KMS-11 (cell line): ENCODE measurements at regions not wholly inside any gene's neighbourhood (a gene's known extent, or its start where the extent isn't known, plus 50 kb on each side); places are given as distances from the start of the nearest gene placed in this dataset.

Experiments used
- H2AFZ ChIP-seq: fragments of 200-600 bp; sonication (generic); 2 replicates; pipeline ENCODE4 v1.6.1; 2016; ENCODE audit warnings: antibody characterized with exemption, mixed run types, low read depth
- H3K27ac ChIP-seq: fragments of 200-600 bp; sonication (generic); 2 replicates; pipeline ENCODE4 v1.6.1; 2016; ENCODE audit warnings: mild to moderate bottlenecking, mixed run types
- H3K27me3 ChIP-seq: fragments of 200-600 bp; sonication (generic); 2 replicates; pipeline ENCODE4 v1.6.1; 2017; ENCODE audit warnings: mild to moderate bottlenecking, low read depth, mixed run types, moderate library complexity; ENCODE audit not compliant: insufficient read depth
- H3K36me3 ChIP-seq: fragments of 200-600 bp; sonication (generic); 2 replicates; pipeline ENCODE4 v1.6.1; 2017; ENCODE audit warnings: mild to moderate bottlenecking, mixed run types; ENCODE audit not compliant: insufficient read depth
- H3K4me1 ChIP-seq: fragments of 200-600 bp; sonication (generic); 2 replicates; pipeline ENCODE4 v1.6.1; 2016; ENCODE audit warnings: mild to moderate bottlenecking, low read depth, mixed run types; ENCODE audit not compliant: poor library complexity, severe bottlenecking
- H3K4me2 ChIP-seq: fragments of 200-600 bp; sonication (generic); 2 replicates; pipeline ENCODE4 v1.7.0; 2016; ENCODE audit warnings: mild to moderate bottlenecking, mixed run types
- H3K4me3 ChIP-seq: fragments of 200-600 bp; sonication (generic); IDR thresholded peaks from 2 replicates; pipeline ENCODE4 v1.6.1; 2017; ENCODE audit warnings: low read depth, low read length, mixed read lengths; ENCODE audit not compliant: insufficient read depth
- H3K79me2 ChIP-seq: fragments of 200-600 bp; sonication (generic); 2 replicates; pipeline ENCODE4 v1.6.1; 2016; ENCODE audit warnings: low read depth, mixed run types; ENCODE audit not compliant: insufficient read depth
- H3K9ac ChIP-seq: fragments of 200-600 bp; sonication (generic); 2 replicates; pipeline ENCODE4 v1.6.1; 2016; ENCODE audit warnings: mild to moderate bottlenecking, mixed run types
- H4K20me1 ChIP-seq: fragments of 200-600 bp; sonication (generic); 2 replicates; pipeline ENCODE4 v1.6.1; 2016; ENCODE audit warnings: mild to moderate bottlenecking, mixed run types; ENCODE audit not compliant: insufficient read depth
- TF ChIP-seq, protein P1 (sequence below): fragments of 200-600 bp; sonication (generic); conservative IDR thresholded peaks from 2 replicates; pipeline ENCODE4 v1.6.1; 2017; ENCODE audit warnings: low read depth, mild to moderate bottlenecking, antibody characterized with exemption, low read length, moderate library complexity, mixed read lengths

DNA sequence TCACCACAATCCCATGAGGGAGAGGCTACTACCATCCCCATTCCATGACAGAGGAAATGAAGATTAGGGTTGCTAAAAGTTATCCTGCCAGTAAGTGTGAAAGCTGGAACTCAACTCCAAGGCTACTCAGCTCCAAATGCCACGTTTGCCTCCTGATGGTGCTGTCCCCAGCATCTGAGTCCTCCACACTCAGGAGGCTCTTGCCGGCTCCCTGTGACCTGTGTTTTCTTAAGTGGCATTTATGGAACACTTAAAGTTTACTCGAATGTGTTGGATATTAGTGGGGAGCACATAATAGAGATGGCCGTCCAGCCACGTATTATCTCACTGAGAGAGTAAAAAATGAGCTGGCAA, 267.9 kb downstream of the CBLN1 start:
- Histone ChIP-seq H3K4me3 (no peak overlapping the region), H3K27ac (no peak overlapping the region), H3K27me3 (no peaks in the 10 kb centered on the region), H3K36me3 (no peaks in the 10 kb centered on the region), H3K4me1 (no peaks in the 10 kb centered on the region), H3K4me2 (no peak overlapping the region), H4K20me1 (no peaks in the 10 kb centered on the region), H2AFZ (no peak overlapping the region), H3K9ac (no peak overlapping the region), H3K79me2 (no peaks in the 10 kb centered on the region)
- TF ChIP-seq, protein P1, sequence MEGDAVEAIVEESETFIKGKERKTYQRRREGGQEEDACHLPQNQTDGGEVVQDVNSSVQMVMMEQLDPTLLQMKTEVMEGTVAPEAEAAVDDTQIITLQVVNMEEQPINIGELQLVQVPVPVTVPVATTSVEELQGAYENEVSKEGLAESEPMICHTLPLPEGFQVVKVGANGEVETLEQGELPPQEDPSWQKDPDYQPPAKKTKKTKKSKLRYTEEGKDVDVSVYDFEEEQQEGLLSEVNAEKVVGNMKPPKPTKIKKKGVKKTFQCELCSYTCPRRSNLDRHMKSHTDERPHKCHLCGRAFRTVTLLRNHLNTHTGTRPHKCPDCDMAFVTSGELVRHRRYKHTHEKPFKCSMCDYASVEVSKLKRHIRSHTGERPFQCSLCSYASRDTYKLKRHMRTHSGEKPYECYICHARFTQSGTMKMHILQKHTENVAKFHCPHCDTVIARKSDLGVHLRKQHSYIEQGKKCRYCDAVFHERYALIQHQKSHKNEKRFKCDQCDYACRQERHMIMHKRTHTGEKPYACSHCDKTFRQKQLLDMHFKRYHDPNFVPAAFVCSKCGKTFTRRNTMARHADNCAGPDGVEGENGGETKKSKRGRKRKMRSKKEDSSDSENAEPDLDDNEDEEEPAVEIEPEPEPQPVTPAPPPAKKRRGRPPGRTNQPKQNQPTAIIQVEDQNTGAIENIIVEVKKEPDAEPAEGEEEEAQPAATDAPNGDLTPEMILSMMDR = no peak

DNA sequence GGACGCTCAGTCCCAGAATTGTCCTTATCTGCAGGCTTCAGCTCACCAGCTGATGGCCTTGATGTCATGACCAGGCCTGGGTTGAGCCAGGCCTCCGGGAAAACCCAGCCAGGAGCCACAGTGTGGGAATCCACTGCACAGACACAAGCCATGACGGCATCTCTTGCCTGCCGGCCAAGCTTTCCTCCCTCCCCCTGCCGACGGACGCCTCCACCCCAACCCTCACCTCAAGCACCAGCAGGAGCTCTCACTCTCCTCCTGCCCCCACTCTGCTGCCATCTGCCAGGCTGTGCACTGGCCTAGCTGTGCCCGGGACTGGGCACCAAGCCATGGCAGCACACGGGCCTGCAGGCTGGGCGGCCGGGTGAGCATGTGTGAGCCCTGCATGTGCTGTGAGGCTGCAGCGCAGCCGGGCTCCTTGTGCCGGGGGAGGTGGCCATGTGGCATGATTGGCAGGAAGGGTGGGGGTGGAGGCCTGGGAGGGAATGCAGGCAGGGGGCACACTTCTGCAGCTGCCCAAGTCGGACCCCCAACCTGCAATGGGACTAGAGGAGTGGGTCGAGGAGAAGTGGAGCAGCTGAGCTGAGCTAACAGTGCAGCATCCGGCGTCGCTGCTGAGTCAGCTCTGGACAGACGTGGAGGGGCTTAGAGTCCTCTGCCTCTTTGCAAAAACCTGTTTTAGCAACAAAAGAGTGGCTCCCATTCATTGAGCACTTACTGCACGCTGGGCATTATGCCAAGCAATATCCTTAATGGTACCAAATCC, 268.5 kb downstream of the CBLN1 start:
- Histone ChIP-seq H3K4me3 (no peak overlapping the region), H3K79me2 (no peaks in the 10 kb centered on the region), H3K4me1 (no peaks in the 10 kb centered on the region), H3K9ac (no peak overlapping the region), H2AFZ (no peak overlapping the region), H3K27me3 (no peaks in the 10 kb centered on the region), H3K27ac (no peak overlapping the region), H4K20me1 (no peaks in the 10 kb centered on the region), H3K4me2 (no peak overlapping the region), H3K36me3 (no peaks in the 10 kb centered on the region)
- TF ChIP-seq, protein P1 = no peak

DNA sequence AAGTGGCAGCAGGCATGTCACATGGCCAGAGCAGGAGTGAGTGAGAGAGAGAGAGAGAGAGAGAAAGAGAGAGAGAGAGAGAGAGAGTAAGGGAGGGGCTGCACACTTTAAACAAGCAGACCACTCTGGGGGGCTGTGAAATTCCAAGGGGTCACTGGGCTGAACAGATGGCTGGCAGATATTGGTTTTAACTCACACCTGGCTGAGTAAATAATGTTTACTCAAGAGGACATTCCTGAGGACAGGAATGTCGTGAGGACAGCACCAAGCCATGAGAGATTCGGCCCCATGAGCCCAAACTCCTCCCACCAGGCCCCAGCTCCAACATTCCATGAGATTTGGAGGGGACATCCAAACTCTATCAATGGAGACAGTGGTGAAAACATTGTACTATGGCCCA, 269.7 kb downstream of the CBLN1 start:
- Histone ChIP-seq H3K27me3 (no peaks in the 10 kb centered on the region), H3K36me3 (no peaks in the 10 kb centered on the region), H3K4me3 (no peak overlapping the region), H2AFZ (no peak overlapping the region), H3K4me2 (no peak overlapping the region), H4K20me1 (no peaks in the 10 kb centered on the region), H3K9ac (no peak overlapping the region), H3K79me2 (no peaks in the 10 kb centered on the region), H3K27ac (no peak overlapping the region), H3K4me1 (no peaks in the 10 kb centered on the region)
- TF ChIP-seq, protein P1 = no peak

DNA sequence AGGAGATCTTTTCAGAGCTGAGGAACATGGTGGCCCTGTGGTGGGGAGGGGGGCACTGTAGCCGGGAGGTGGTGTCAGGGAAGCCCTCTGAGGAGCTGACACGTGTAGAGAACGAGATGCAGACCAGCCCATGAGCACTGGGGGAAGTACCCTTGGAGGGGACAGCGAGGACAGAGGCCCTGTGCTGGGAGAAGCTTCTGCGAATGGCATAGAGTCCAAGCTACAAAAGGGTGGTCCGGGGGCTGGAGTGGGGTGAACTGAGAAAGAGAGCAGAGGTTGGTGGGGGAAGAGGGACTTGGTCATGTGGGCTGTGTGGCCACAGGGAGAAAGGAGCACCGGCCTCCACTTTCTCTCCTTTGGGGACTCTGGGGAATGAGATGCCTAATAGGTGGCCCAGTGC, 270.8 kb downstream of the CBLN1 start:
- H3K27me3 ChIP-seq = no peaks in the 10 kb centered on the region
- H3K27ac ChIP-seq = no peak overlapping the region
- H3K4me1 ChIP-seq = no peaks in the 10 kb centered on the region
- H3K9ac ChIP-seq = no peak overlapping the region
- TF ChIP-seq, protein P1 = no peak
- H3K79me2 ChIP-seq = no peaks in the 10 kb centered on the region
- no peaks in the 10 kb centered on the region for H3K36me3 ChIP-seq
- no peak overlapping the region for H3K4me3 ChIP-seq
- no peak overlapping the region for H3K4me2 ChIP-seq
- no peak overlapping the region for H2AFZ ChIP-seq
- no peaks in the 10 kb centered on the region for H4K20me1 ChIP-seq
